ENCODE measurements at regions not wholly inside any gene's neighbourhood (a gene's known extent, or its start where the extent isn't known, plus 50 kb on each side); places are given as distances from the start of the nearest gene placed in this dataset.
A peak's percentile ranks its signal among the peaks of the same experiment; 100 is the strongest.

GRCh38 chr1:47709019-47709871 is 271.4 kb downstream of the FOXD2 start:
- Histone ChIP-seq H3K9me3 (no peaks in the 10 kb centered on the region), H3K27ac (peak overlapping the region in 1 of 4 donors; percentile 33), H3K4me3 (peak overlapping the region; percentile 3 to 50), H3K36me3 (no peaks in the 10 kb centered on the region), H3K27me3 (peaks cover 91% of the 10 kb centered on the region), H3K4me1 (peaks cover 0 to 33% (median 16%) of the 10 kb centered on the region in 3 donors)
- WGBS, 2 donors (ENCODE audit: low coverage in 1 of 2), result no CpG with 5 or more reads among the region's 82 CpGs
- TF ChIP-seq POLR2A (IDR thresholded peaks at IDR 0.05) (no peak), CTCF (IDR thresholded peaks at IDR 0.05) (peak in 2 of 4 experiments; percentile 37 to 47), POLR2AphosphoS5 (IDR thresholded peaks at IDR 0.05) (no peak), EP300 (IDR thresholded peaks at IDR 0.05) (no peak)
- ATAC-seq, result peak; percentile 17

GRCh38 chr1:47709872-47710231 is 272.0 kb downstream of the FOXD2 start:
- 10% methylated on average over 2 of the region's 25 CpGs; no CpG with 5 or more reads in 1 of the 2 donors for WGBS, 2 donors (ENCODE audit: low coverage in 1 of 2)
- no peak for TF ChIP-seq POLR2A (IDR thresholded peaks at IDR 0.05)
- peak in 1 of 4 experiments; percentile 2 for TF ChIP-seq CTCF (IDR thresholded peaks at IDR 0.05)
- no peak for TF ChIP-seq POLR2AphosphoS5 (IDR thresholded peaks at IDR 0.05)
- TF ChIP-seq EP300 (IDR thresholded peaks at IDR 0.05), result no peak
- Histone ChIP-seq H3K9me3 (no peaks in the 10 kb centered on the region), H3K4me3 (peak overlapping the region; percentile 3 to 50), H3K4me1 (peaks cover 0 to 32% (median 16%) of the 10 kb centered on the region in 3 donors), H3K27ac (peak overlapping the region in 1 of 4 donors; percentile 33), H3K27me3 (peaks cover 97% of the 10 kb centered on the region), H3K36me3 (no peaks in the 10 kb centered on the region)
- peak; percentile 24 for ATAC-seq

GRCh38 chr1:47710329-47711071 is 272.7 kb downstream of the FOXD2 start:
- Histone ChIP-seq H3K9me3 (no peaks in the 10 kb centered on the region), H3K4me3 (peak overlapping the region in 1 of 2 donors; percentile 50), H3K36me3 (no peaks in the 10 kb centered on the region), H3K27ac (peak overlapping the region in 1 of 4 donors; percentile 33), H3K27me3 (peaks cover 98% of the 10 kb centered on the region), H3K4me1 (peaks cover 0 to 32% (median 16%) of the 10 kb centered on the region in 3 donors)
- peak; percentile 77 for ATAC-seq
- TF ChIP-seq CTCF (IDR thresholded peaks at IDR 0.05), result peak; percentile 88 to 100 (median 98)
- TF ChIP-seq POLR2AphosphoS5 (IDR thresholded peaks at IDR 0.05), result no peak
- 5 to 7% methylated on average over 4 of the region's 46 CpGs for WGBS, 2 donors (ENCODE audit: low coverage in 1 of 2)

Data from gastroesophageal sphincter (tissue), 4 donors.